Neuronal stem cell (in vitro differentiated cells): ENCODE measurements at regions not wholly inside any gene's neighbourhood (a gene's known extent, or its start where the extent isn't known, plus 50 kb on each side); places are given as distances from the start of the nearest gene placed in this dataset.

Experiments
- DNase-seq: peaks from one replicate; pipeline ENCODE4 v3.0.0-alpha.2; 2013; ENCODE audit warnings: low spot score
- H2AFZ ChIP-seq: one replicate; pipeline ENCODE4 v1.6.1; 2013; ENCODE audit warnings: mild to moderate bottlenecking, low read length, inconsistent platforms
- H2AK5ac ChIP-seq: 2 replicates; pipeline ENCODE4 v1.6.1; 2013; ENCODE audit warnings: low read depth, mild to moderate bottlenecking, inconsistent platforms, low read length, moderate library complexity, mixed read lengths
- H2BK120ac ChIP-seq: 2 replicates; pipeline ENCODE4 v1.6.1; 2013; ENCODE audit warnings: low read depth, mild to moderate bottlenecking, inconsistent platforms, low read length, moderate library complexity, mixed read lengths
- H2BK12ac ChIP-seq: one replicate; pipeline ENCODE4 v1.6.1; 2013; ENCODE audit warnings: low read length, inconsistent platforms
- H2BK15ac ChIP-seq: 2 replicates; pipeline ENCODE4 v1.6.1; 2013; ENCODE audit warnings: mild to moderate bottlenecking, low read length, inconsistent platforms, mixed read lengths
- H2BK5ac ChIP-seq: one replicate; pipeline ENCODE4 v1.6.1; 2013; ENCODE audit warnings: inconsistent platforms, mild to moderate bottlenecking, low read length, moderate library complexity
- H3K14ac ChIP-seq: one replicate; pipeline ENCODE4 v1.6.1; 2013; ENCODE audit warnings: low read length, inconsistent platforms
- H3K18ac ChIP-seq: 2 replicates; pipeline ENCODE4 v1.6.1; 2013; ENCODE audit warnings: low read length, inconsistent platforms
- H3K23ac ChIP-seq: 2 replicates; pipeline ENCODE4 v1.6.1; 2013; ENCODE audit warnings: low read depth, mild to moderate bottlenecking, mixed read lengths, low read length, inconsistent platforms; ENCODE audit not compliant: poor library complexity
- H3K27ac ChIP-seq: replicated peaks from 3 replicates; pipeline ENCODE4 v1.5.1; 2013; ENCODE audit warnings: low read length, inconsistent platforms
- H3K27me3 ChIP-seq, 3 experiments: 2 replicates each; pipeline ENCODE4 v1.6.1; 2013; ENCODE audit warnings: low read length in 3 of 3, mild to moderate bottlenecking in 2 of 3, inconsistent platforms in 1 of 3, low read depth in 1 of 3, mixed read lengths in 1 of 3, moderate library complexity in 1 of 3; ENCODE audit not compliant: control insufficient read depth in 3 of 3, insufficient read depth in 3 of 3
- H3K36me3 ChIP-seq, 2 donors: replicated peaks in 1 of 2; 2 replicates each; pipeline ENCODE4 v1.6.1; 2013; ENCODE audit warnings: low read length in 2 of 2; ENCODE audit not compliant: control insufficient read depth in 2 of 2, insufficient read depth in 2 of 2
- H3K4ac ChIP-seq: 2 replicates; pipeline ENCODE4 v1.6.1; 2013; ENCODE audit warnings: inconsistent platforms, mild to moderate bottlenecking, low read length, moderate library complexity
- H3K4me1 ChIP-seq, 2 donors: 1 replicate in 1 of 2; 2 replicates in 1 of 2; pipeline ENCODE4 v1.6.1; 2013; ENCODE audit warnings: low read length in 2 of 2, low read depth in 1 of 2; ENCODE audit not compliant: control insufficient read depth in 2 of 2, insufficient read depth in 1 of 2
- H3K4me2 ChIP-seq: one replicate; pipeline ENCODE4 v1.6.1; 2013; ENCODE audit warnings: mild to moderate bottlenecking, low read length, inconsistent platforms; ENCODE audit not compliant: insufficient read depth, poor library complexity, severe bottlenecking
- H3K4me3 ChIP-seq, 2 donors: 2 replicates each; pipeline ENCODE4 v1.5.1; 2013; ENCODE audit warnings: low read length in 2 of 2, mild to moderate bottlenecking in 2 of 2, inconsistent platforms in 1 of 2, moderate library complexity in 1 of 2
- H3K79me1 ChIP-seq: one replicate; pipeline ENCODE4 v1.6.1; 2013; ENCODE audit warnings: low read depth, mild to moderate bottlenecking, inconsistent platforms, low read length, moderate library complexity
- H3K9ac ChIP-seq: one replicate; pipeline ENCODE4 v1.6.1; 2013; ENCODE audit warnings: mild to moderate bottlenecking, low read depth, low read length, inconsistent platforms; ENCODE audit not compliant: poor library complexity
- H3K9me3 ChIP-seq, 2 donors: replicated peaks in 1 of 2; 2 replicates each; pipeline versions ENCODE3 to v1.6.1; 2013; ENCODE audit warnings: low read length in 2 of 2, mild to moderate bottlenecking in 2 of 2, inconsistent platforms in 1 of 2, low read depth in 1 of 2, mixed read lengths in 1 of 2, moderate library complexity in 1 of 2; ENCODE audit not compliant: control insufficient read depth in 2 of 2, insufficient read depth in 1 of 2
- H4K8ac ChIP-seq: one replicate; pipeline ENCODE4 v1.6.1; 2013; ENCODE audit warnings: low read depth, mild to moderate bottlenecking, inconsistent platforms, low read length, moderate library complexity
- H4K91ac ChIP-seq: one replicate; pipeline ENCODE4 v1.6.1; 2013; ENCODE audit warnings: low read length, low read depth, mild to moderate bottlenecking, inconsistent platforms; ENCODE audit not compliant: poor library complexity
- WGBS, 2 donors: extraction: QIAGEN DNeasy Blood & Tissue Kit; methylation state at CpG; one replicate each; pipeline ENCODE4 v1.1.7; 2013; ENCODE audit warnings: missing lambda C conversion rate in 2 of 2, mixed read lengths in 1 of 2; ENCODE audit not compliant: insufficient read length in 2 of 2, insufficient replicate concordance in 1 of 2; ENCODE audit errors: extremely low coverage in 2 of 2; 5-methylcytosine and 5-hydroxymethylcytosine counted together

DNA sequence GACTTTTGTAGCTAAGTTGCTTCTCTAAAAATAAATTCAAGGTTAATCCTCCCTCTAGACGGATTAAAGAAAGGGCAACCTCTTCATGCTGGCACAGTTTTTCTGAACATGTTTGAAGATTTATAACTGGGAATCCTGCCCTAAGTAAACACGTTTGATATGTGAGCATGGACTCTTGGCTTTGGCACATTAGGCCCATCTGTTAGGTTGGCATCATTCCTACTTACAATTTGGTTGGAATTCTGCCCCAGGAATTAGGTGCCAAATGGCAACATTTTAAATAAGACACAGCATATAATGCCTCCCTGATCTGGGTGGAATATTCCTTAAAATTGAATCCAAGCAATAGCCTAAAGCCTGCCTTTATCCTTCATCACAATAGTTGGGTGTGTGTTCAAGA, 372.3 kb upstream of the CDH18 start:
- H2BK120ac ChIP-seq, result no peak overlapping the region
- no peak overlapping the region for H2BK5ac ChIP-seq
- H3K9me3 ChIP-seq, result no peaks in the 10 kb centered on the region
- no peak overlapping the region for H3K14ac ChIP-seq
- no peak overlapping the region for H3K27ac ChIP-seq
- H3K4ac ChIP-seq, result no peak overlapping the region
- no CpG with 5 or more reads among the region's 2 CpGs for WGBS, 2 donors
- DNase-seq, result no peak
- H3K18ac ChIP-seq, result no peak overlapping the region
- H3K4me1 ChIP-seq, result no peaks in the 10 kb centered on the region
- H3K4me3 ChIP-seq, result no peak overlapping the region
- H2BK12ac ChIP-seq, result no peak overlapping the region
- H2AFZ ChIP-seq, result no peak overlapping the region
- no peaks in the 10 kb centered on the region for H3K36me3 ChIP-seq
- no peak overlapping the region for H3K4me2 ChIP-seq
- no peak overlapping the region for H2BK15ac ChIP-seq
- no peak overlapping the region for H2AK5ac ChIP-seq
- H4K91ac ChIP-seq, result no peak overlapping the region
- H3K23ac ChIP-seq, result no peak overlapping the region
- H3K79me1 ChIP-seq, result no peaks in the 10 kb centered on the region
- no peak overlapping the region for H3K9ac ChIP-seq
- no peak overlapping the region for H4K8ac ChIP-seq
- H3K27me3 ChIP-seq, result no peaks in the 10 kb centered on the region

GRCh38 chr5:20359377-20359776, 371.4 kb upstream of the CDH18 start:
- Histone ChIP-seq H2AK5ac (no peak overlapping the region), H3K4me3 (no peak overlapping the region), H3K14ac (no peak overlapping the region), H3K79me1 (no peaks in the 10 kb centered on the region), H3K27ac (no peak overlapping the region), H3K18ac (no peak overlapping the region), H3K4me1 (no peaks in the 10 kb centered on the region), H2BK5ac (no peak overlapping the region), H3K9me3 (no peaks in the 10 kb centered on the region), H3K27me3 (no peaks in the 10 kb centered on the region), H3K23ac (no peak overlapping the region), H2BK120ac (no peak overlapping the region), H3K4ac (no peak overlapping the region), H3K4me2 (no peak overlapping the region), H4K91ac (no peak overlapping the region), H4K8ac (no peak overlapping the region), H2AFZ (no peak overlapping the region), H2BK15ac (no peak overlapping the region), H2BK12ac (no peak overlapping the region), H3K36me3 (no peaks in the 10 kb centered on the region), H3K9ac (no peak overlapping the region)
- WGBS, 2 donors, result no CpG with 5 or more reads among the region's 1 CpG
- DNase-seq, result no peak

- Histone ChIP-seq H3K4ac (no peak overlapping the region), H3K36me3 (no peaks in the 10 kb centered on the region), H2AFZ (no peak overlapping the region), H3K9me3 (no peaks in the 10 kb centered on the region), H3K27ac (no peak overlapping the region), H2BK120ac (no peak overlapping the region), H3K23ac (no peak overlapping the region), H3K14ac (no peak overlapping the region), H3K4me1 (no peaks in the 10 kb centered on the region), H2BK15ac (no peak overlapping the region), H2BK12ac (no peak overlapping the region), H2AK5ac (no peak overlapping the region), H3K27me3 (no peaks in the 10 kb centered on the region), H3K18ac (no peak overlapping the region), H4K91ac (no peak overlapping the region), H3K4me2 (no peak overlapping the region), H4K8ac (no peak overlapping the region), H3K4me3 (no peak overlapping the region), H3K79me1 (no peaks in the 10 kb centered on the region), H2BK5ac (no peak overlapping the region), H3K9ac (no peak overlapping the region)
- no peak for DNase-seq
- 100% methylated on average over 1 of the region's 3 CpGs; no CpG with 5 or more reads in 1 of the 2 donors for WGBS, 2 donors
These were observed 365.5 kb upstream of the CDH18 start for GRCh38 chr5:20353499-20353898.

GRCh38 chr5:20351849-20352248, 363.8 kb upstream of the CDH18 start:
- Histone ChIP-seq H2BK15ac (no peak overlapping the region), H3K27ac (no peak overlapping the region), H2BK5ac (no peak overlapping the region), H3K9me3 (peaks cover 0 to 2% of the 10 kb centered on the region in 2 donors), H3K14ac (no peak overlapping the region), H3K18ac (no peak overlapping the region), H3K79me1 (no peaks in the 10 kb centered on the region), H3K4ac (no peak overlapping the region), H3K27me3 (no peaks in the 10 kb centered on the region), H3K4me1 (no peaks in the 10 kb centered on the region), H4K8ac (no peak overlapping the region), H3K4me2 (no peak overlapping the region), H2BK120ac (no peak overlapping the region), H4K91ac (no peak overlapping the region), H3K4me3 (no peak overlapping the region), H2AK5ac (no peak overlapping the region), H2AFZ (no peak overlapping the region), H2BK12ac (no peak overlapping the region), H3K9ac (no peak overlapping the region), H3K23ac (no peak overlapping the region), H3K36me3 (no peaks in the 10 kb centered on the region)
- no CpG with 5 or more reads among the region's 3 CpGs for WGBS, 2 donors
- no peak for DNase-seq
